NCI-H748 (cell line): ENCODE measurements at regions not wholly inside any gene's neighbourhood (a gene's known extent, or its start where the extent isn't known, plus 50 kb on each side); places are given as distances from the start of the nearest gene placed in this dataset.
A peak's percentile ranks its signal among the peaks of the same experiment; 100 is the strongest.
"Not testable (repeated sequence)": the region's sequence is repeated elsewhere in the genome, so short reads cannot be mapped to it uniquely, and the experiment has no call there.

Experiments used
- DNase-seq: peaks from one replicate; lab custom pipeline; 2025; ENCODE audit not compliant: unreplicated experiment; lab: John Stamatoyannopoulos, UW

DNA sequence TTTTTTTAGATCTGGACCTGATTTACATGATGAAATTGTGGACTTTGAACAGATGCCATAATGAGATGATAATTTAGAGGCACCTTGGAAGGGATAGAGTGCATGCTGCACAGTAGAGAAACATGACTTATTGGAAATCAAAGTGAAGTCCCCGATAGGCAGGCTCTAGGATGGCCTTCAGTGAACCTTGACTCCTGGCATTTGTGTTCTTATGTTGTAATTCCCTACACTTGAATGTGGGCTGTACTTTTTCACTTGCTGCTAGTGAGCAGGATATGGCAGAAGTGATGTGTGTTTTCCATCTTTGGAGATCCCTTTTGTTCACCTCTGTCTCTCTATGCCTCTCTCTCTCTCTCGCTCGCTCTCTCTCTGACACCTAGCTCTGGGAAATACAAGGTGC, 1614.6 kb downstream of the PCDH9 start:
- DNase-seq, result no peak

DNA sequence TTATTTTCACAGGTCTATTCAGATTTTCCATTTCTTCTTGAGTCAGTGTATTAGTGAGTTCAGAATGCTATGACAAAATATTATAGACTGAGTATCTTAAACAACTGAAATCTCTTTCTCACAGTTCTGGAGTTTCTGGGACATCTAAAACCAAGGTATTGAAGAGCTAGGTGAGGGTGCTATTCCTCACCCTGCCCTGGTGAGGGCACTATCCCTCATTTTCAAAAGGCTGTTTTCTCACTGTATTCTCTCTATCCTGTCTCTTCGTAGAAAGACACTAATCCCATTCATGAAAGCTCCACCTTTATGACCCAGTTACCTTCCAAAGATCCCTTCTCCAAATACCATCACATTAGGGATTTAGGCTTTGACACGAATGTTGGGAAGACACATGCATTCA, 1617.1 kb downstream of the PCDH9 start:
- no peak for DNase-seq

DNA sequence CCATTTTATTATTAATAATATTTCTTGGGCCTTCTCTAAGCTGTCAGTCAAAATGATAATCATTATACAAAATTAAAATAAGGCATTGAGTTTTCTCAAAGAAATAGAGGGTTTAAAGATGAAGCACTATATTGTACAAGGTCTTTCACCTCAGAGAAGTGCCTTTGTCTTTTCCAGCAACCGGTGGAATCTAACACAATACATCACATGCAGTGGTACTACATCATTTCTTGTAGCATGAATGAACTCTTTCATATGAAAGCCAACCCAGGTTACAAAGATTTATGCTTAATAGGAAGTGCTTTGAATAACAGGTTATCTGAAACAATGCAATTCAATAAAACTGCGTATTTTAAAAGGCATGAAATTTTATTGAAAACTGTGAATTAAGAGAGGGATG, 1620.8 kb downstream of the PCDH9 start:
- no peak for DNase-seq

DNA sequence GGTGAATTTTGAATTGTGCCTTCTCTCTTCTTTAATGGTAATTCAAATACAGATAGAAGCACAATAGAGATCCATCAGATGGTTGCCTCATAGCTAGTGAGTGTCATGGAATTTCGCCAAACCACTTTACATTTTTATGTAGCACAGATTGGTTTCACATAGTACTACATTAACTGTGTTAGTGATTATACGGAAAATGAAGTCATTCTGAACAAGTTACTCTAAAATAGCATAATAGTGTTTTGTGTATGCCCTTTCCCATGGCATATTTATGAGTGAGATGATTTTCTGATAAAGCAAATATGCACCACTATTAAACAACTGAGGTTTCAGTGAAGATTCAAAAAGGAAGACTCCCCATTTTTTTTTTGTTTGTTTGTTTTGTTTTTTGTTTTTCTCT, 1623.5 kb downstream of the PCDH9 start:
- no peak for DNase-seq

DNA sequence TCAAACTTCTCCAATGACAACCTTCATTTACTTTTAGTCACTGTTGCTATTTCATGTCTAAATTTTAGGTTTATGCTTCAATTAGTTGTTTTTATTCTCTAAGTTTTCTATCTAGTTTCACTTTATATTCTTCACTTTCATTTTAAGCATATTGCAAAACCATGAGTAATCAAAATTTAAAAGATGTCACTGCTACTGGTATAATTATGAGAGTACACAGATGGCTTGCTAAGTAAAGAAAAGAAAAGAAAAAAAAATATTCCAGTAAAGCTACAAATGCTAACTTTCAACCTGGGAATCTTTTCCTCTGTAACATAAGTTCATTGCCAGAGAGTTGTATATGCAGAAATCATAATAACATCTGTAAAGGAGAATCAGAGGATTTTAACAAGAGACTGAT, 1624.7 kb downstream of the PCDH9 start:
- DNase-seq, result no peak

DNA sequence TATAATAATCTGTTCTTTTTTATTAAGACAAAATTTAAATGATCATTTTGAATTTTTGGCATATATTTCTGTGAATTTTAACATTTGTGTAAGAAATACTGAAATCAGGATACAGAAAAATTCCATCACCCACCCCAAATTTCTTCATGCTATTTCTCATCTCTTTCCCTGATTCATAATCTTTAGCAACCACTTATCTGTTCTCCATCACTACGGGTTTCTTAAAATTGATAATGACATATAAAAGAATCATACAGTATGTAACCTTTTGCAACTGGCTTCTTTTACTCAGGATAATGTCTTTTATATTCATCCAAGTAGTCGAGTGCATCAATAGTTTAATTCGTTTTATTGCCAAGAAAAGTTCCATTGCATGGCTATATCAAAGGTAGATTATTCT, 1627.0 kb downstream of the PCDH9 start:
- no peak for DNase-seq

DNA sequence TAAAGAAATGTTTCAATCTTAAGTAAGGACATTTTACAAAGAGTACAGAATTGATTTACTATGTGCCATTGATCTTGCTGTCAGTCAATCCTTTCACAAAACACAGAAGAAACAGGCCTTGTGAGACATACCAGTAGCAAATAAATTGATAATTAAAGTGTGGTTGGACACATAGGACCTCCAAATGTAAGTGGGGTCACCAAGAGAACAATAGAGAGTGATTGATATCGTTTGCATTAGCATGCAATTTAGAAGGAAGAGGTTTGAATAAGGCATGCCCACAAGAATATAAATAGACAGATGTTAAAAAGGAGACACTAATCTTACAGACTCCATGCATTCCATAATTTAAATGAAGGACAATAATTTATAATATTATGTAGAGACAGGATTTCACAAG, 1628.3 kb downstream of the PCDH9 start:
- DNase-seq, result peak; percentile 9

DNA sequence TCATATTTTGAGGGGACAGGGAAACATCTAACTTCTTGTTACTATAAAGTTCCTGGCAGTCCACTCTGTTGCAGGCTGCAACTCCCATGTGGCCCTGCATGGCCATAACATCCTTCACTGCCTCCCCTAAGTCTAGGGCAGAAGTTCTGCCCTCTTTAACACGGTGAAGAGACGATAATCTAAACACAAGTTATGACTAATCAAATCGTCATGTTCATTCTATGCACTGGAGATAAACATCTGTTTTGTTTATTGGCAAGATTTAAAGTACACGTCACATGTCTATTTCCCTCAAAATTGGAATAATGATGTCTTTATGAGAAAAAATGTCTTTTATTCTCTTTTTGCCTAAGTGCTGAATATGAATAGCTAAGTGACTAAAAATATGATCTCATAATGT, 1629.4 kb downstream of the PCDH9 start:
- DNase-seq, result no peak

DNA sequence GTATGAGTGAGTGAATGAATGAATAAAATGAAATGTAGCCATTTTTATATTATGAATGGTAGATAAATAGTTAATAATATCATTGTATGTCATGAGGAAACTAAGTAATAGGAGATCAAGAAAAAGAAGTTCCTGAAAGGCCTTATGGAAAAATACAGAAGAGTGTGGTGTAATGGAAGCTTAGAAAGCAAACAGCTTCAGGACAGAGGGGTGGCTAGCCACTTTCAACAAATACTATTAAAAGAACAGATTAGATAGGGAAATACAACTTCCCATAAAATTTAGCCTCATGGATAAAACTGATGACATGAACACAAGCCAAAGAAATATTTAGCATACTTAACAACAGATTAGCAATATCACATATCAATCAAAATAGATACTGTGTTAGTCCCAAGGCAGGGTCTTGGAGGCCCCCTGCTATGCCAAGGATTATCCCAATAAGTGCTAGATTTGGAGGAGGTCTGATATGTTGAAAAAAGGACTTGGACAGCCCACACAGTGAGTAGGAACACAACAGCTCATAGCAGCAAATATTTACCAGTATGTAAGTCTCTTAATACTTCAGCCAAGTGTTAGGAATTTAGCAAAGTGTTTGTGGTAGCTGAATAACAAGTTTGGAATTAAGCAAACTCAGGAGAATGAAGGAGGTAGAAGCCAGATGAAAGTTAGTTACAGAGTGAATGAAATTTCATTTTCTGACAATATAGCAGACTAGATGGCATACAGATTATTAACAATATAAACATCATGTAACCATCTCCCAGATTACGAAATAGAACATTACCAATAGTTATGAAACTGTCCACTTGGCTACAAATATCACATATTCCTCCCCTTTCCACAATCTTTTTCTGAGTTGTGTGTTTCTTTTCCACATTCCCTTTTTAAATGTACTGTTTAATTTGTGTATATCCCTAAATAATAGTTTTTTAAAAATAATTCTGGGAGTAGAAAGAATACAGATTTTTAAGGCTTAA, 1632.0 kb downstream of the PCDH9 start:
- DNase-seq, result no peak

DNA sequence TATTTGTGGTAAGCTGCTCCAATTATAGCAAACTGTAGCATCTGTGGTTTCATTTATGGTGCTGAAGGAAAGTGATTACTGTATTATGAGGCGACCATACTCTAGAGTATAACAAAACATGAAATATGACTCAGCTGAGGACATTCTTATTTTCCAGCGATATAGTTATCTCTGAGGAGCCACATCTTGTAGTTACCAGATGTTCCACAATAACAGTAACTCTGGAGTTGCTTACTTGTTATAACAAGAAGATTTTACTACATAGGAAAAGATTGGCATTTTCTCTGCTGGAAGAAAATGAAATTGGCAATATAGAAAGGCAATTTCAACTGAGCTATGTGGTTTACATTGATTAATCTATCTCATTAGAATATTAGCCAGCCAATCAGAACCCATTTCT, 1634.2 kb downstream of the PCDH9 start:
- no peak for DNase-seq

DNA sequence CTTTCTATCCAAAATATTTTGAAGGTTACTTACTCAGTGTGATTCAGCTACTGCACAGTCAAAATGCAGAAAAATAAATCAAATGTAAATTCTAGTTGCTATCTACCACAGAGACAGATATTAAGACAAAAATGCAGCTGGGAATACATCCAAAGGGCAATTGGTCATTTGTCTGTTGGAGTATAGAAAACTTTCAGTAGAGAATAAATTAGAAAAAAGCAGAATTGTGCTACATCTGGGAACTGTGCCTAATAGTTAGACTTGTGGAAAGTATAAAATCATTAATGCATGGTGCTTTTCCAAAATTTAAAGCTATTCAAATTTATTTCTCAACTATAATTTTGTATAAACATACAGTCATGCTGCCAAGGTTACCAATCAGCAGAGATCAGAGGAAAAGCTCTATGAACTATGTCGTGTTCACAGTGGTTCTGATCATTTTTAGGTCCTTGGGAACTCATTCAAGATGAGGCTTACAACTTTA, 1635.8 kb downstream of the PCDH9 start:
- DNase-seq, result no peak

DNA sequence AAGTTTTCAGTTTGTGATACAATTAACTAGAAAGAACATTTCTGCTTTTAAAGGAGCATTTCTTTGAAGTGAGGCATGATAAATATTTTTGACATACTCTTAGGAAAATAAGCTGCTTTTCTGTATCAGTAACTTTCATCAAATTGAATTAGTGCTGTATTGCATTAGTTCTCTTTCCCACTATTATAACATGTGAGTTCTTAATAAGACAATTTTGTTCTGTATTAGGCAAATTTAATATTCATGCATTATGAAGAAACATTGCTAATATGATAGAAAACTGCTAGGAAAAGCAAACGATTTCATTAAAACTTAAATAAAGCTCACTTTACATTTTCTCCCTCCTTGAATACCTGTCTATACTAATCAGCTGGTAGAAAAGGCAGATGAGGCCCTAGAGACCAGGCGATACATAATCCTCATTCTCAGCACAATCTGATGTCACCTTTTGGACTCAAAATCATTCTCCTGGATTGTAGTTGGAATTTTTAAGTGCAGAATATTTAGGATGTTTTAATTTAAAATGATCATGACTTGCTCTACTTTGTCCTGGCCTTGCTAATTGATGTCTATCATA, 1636.8 kb downstream of the PCDH9 start:
- DNase-seq, result no peak

DNA sequence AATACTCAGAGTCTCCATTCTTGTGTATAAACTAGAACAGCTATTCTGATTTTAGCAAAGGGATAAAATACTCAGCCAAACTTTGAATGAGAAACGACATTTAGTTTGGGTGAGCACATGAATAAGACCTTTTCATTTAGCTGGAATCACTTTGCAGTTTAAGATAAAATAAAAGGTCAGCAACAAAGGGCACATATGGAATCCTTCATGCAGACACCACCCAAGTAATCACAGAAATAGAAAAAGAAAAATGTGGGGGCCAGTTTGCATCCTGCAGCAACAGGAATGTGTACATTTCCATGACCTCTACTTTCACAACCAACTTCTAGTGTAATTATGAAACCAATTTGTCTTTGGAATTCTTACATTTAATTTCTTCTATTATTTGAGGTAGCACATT, 1637.4 kb downstream of the PCDH9 start:
- DNase-seq, result no peak

DNA sequence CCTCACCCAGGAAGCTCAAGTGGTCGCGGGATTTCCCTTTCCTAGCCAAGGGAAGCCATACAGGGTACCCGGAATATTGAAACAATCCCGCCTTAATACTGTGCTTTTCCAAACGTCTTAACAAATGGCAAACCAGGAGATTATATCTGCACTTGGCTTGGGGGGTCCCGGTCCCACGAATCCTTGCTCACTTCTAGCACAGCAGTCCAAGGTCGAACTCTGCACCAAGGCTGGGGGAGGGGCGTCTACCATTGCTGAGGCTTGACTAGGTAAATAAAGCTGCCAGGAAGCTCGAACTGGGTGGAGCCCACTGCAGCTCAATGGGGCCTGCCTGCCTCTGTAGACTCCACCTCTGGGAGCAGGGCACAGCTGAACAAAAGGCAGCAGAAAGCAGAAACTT, 1644.8 kb downstream of the PCDH9 start:
- DNase-seq, result peak; percentile 14

DNA sequence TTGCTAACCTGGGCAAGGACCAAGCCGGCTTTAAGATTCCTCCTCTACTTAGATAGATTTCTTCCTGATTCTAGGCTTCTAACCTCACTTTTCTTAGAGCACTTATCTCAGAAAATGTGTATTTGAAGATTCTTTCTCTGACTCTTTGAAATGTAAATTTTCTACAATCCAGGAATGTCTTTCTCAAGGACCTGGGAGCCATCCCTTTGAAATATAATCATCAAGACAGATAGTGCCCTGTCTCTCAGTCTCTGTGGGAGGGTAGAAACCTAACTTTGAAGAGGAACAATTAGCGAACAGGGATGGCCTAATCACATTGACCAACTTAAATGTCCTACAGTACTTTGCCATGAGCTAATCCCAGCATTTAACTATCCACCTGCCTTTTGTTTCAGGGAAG, 1646.0 kb downstream of the PCDH9 start:
- no peak for DNase-seq

DNA sequence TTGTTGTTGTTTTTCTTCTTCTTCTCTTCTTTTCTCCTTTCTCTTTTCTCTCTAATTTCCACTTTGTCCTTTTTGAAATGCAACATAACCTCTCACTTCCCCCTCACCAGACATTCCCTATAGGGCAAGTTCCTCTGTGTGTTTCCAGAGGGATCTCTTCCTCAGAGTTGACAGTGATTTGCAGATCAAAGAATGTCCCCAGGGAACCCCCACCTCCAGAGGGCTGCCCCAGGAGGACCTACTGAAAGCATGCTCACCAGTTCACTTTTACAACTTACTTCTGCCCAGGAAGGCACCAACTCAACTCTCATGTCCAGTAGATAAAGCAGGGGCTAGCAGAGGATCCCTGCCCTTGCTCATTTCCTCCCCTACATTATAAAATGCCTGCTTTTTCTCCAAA, 1648.0 kb downstream of the PCDH9 start:
- DNase-seq, result no peak

DNA sequence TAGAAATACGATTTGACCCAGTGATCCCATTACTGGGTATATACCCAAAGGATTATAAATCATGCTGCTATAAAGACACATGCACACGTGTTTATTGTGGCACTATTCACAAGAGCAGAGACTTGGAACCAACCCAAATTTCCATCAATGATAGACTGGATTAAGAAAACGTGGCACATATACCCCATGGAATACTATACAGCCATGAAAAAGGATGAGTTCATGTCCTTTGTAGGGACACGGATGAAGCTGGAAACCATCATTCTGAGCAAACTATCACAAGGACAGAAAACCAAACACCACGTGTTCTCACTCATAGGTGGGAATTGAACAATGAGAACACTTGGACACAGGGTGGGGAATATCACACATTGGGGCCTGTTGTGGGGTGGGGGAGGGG, 1665.6 kb downstream of the PCDH9 start:
- DNase-seq, result not testable (repeated sequence)

DNA sequence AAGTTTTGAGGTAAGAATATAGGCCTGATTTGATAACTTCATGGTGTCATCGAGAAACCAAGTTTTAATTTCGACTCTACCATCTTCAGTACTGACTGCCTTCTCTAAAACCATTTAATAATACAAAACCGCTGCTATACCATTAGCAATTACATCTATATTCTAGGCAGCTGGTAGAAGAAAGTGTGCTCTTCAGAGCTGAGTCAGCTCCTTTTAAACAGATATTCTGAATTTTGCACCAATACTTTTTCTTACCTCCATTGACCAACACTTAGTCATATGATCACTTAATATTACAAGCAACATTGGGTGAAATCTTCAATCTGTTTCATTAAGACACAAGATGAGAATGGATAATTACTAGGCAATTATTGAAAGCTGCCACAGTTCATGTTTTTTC, 1667.8 kb downstream of the PCDH9 start:
- DNase-seq, result no peak

DNA sequence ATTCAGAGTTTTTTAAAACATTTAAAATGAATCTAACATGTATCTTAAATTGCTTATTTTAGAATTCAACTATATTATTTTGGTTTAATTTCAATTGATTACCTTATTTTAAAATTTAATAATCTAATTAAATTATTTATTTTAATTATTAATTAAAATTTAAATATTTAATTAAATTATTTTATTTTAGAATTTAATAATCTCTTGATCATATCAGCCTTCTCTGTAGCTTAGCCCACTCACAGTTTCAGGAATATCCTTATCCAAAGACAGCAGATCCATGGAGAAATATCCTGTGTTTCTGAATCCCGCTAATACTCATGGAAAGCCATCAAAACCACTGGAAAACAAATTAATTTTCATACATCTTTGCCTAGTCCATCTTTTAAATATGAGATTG, 1669.2 kb downstream of the PCDH9 start:
- no peak for DNase-seq

DNA sequence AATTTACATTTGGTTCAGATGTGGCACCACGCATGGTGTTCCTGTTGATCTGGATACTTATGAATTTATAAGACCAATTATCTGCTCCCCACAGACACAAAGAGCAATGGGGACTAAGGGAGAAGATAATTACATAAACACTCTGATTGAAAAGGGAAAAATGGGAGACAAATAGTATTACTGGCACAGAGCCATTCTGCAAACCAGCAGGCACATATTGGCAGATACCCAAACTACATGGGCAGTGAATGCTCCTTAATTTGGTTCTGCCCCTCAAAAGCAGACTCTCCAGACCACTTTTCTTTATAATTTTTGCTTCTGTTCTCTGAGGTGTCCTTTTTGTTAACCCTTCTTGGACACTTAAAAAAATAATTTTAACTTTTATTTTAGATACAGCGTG, 1674.2 kb downstream of the PCDH9 start:
- DNase-seq, result peak; percentile 98

DNA sequence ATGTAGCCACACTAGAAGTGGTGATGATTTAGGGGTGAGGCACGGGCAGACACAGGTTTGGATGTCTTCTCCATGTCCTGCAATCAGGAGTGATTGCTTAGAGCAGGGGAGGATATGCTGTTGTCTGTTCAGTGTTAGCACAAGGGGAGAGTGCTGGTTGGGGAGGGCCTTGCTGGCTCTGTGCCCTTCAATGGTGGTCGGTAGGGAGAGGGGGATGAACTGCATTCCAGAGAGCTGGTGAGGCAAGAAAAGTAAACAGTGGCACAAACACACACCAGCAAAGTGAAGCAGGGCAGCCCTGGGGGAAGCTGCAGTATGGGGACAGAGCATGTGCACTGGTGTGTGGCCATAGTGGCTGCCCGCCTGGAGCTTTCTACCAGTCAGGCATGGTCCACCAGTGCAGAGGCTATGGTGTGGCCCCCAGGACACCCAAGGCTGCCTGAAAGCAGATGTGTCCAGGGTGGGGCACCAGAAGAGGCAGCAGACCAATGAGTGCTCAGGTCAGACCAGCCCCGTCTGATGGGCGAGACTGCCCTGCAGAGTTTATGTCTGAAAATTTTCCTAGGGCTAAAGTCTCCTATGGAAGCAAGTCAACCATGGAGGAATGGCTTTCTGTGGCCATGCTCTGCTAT, 1676.9 kb downstream of the PCDH9 start:
- DNase-seq, result peak; percentile 29

DNA sequence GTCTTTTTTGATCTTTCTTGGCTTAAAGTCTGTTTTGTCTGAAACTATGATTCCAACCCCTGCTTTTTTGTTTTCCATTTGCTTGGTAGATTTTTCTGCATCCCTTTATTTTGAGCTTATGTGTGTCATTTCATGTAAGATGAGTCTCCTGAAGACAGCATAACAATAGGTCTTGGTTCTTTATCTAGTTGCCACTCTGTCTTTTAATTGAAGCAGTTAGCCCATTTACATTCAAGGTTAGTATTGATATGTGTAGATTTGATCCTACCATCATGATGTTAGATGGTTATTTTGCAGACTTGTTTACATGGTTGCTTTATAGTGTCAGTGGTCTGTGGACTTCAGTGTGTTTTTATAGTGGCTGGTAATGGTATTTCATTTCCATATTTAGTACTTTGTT, 1678.9 kb downstream of the PCDH9 start:
- DNase-seq, result no peak
